PC-3 (cell line): ENCODE measurements at regions not wholly inside any gene's neighbourhood (a gene's known extent, or its start where the extent isn't known, plus 50 kb on each side); places are given as distances from the start of the nearest gene placed in this dataset.

Source experiments
- CTCF ChIP-seq: fragments of 300-600 bp; sonication (generic); conservative IDR thresholded peaks from 2 replicates; pipeline ENCODE4 v1.5.1; 2017; ENCODE audit warnings: antibody characterized with exemption, low read depth, mild to moderate bottlenecking, low read length
- EZH2 ChIP-seq: fragments of 300-600 bp; sonication (generic); IDR thresholded peaks from one replicate; pipeline ENCODE4 v1.6.1; 2017; ENCODE audit warnings: antibody characterized with exemption, mild to moderate bottlenecking, low read length; ENCODE audit not compliant: unreplicated experiment
- EZH2phosphoT487 ChIP-seq: fragments of 300-600 bp; sonication (generic); IDR thresholded peaks from 2 replicates; pipeline ENCODE4 v1.6.1; 2018; ENCODE audit warnings: mild to moderate bottlenecking, antibody characterized with exemption, low read length, borderline replicate concordance

- no peak for TF ChIP-seq CTCF
- no peak for TF ChIP-seq EZH2
- TF ChIP-seq EZH2phosphoT487 = no peak
Measured at GRCh38 chr11:45054956-45055355, 91.5 kb upstream of the PRDM11 start.
